HG02938 (cell line): ENCODE measurements at regions not wholly inside any gene's neighbourhood (a gene's known extent, or its start where the extent isn't known, plus 50 kb on each side); places are given as distances from the start of the nearest gene placed in this dataset.

Source experiments
- ATAC-seq: cut with Tn5 transposase; IDR thresholded peaks from one replicate; pipeline ENCODE4 v1.9.1; 2021; ENCODE audit warnings: mild to moderate bottlenecking, moderate library complexity; ENCODE audit not compliant: unreplicated experiment

GRCh38 chr2:37781028-37781427 is 109.6 kb upstream of the CDC42EP3 start:
- no peak for ATAC-seq

- no peak for ATAC-seq
Observed at GRCh38 chr2:37782155-37782673, 110.8 kb upstream of the CDC42EP3 start.

- no peak for ATAC-seq
Observed at GRCh38 chr2:37782721-37783371, 111.4 kb upstream of the CDC42EP3 start.

- ATAC-seq: no peak
Observed at GRCh38 chr2:37783545-37783944, 112.1 kb upstream of the CDC42EP3 start.

- ATAC-seq: no peak
Observed at GRCh38 chr2:37784071-37784758, 112.8 kb upstream of the CDC42EP3 start.

- no peak for ATAC-seq
Observed at GRCh38 chr2:37784759-37785149, 113.3 kb upstream of the CDC42EP3 start.

GRCh38 chr2:37786191-37786698 is 114.8 kb upstream of the CDC42EP3 start:
- ATAC-seq: no peak

GRCh38 chr2:37786854-37787253 is 115.4 kb upstream of the CDC42EP3 start:
- no peak for ATAC-seq

- ATAC-seq: no peak
Observed at GRCh38 chr2:37788602-37789209, 117.3 kb upstream of the CDC42EP3 start.

GRCh38 chr2:37790019-37790418 is 118.6 kb upstream of the CDC42EP3 start:
- ATAC-seq: no peak

GRCh38 chr2:37790462-37790861 is 119.0 kb upstream of the CDC42EP3 start:
- no peak for ATAC-seq

GRCh38 chr2:37792366-37792765 is 120.9 kb upstream of the CDC42EP3 start:
- no peak for ATAC-seq

GRCh38 chr2:37793004-37793403 is 121.6 kb upstream of the CDC42EP3 start:
- ATAC-seq: no peak

GRCh38 chr2:37794717-37795116 is 123.3 kb upstream of the CDC42EP3 start:
- ATAC-seq: no peak

- no peak for ATAC-seq
Observed at GRCh38 chr2:37795456-37795855, 124.0 kb upstream of the CDC42EP3 start.

- ATAC-seq: no peak
Observed at GRCh38 chr2:37795938-37796337, 124.5 kb upstream of the CDC42EP3 start.

GRCh38 chr2:37796481-37796880 is 125.0 kb upstream of the CDC42EP3 start:
- ATAC-seq: no peak

- no peak for ATAC-seq
Observed at GRCh38 chr2:37797081-37797480, 125.6 kb upstream of the CDC42EP3 start.

GRCh38 chr2:37798315-37799005 is 126.6 kb upstream of the RMDN2 start:
- ATAC-seq: no peak

- ATAC-seq: no peak
Observed at GRCh38 chr2:37800176-37800858, 124.8 kb upstream of the RMDN2 start.
